Stomach (tissue), 8 donors: ENCODE measurements at regions not wholly inside any gene's neighbourhood (a gene's known extent, or its start where the extent isn't known, plus 50 kb on each side); places are given as distances from the start of the nearest gene placed in this dataset.

ENCODE experiments used
- DNase-seq, 2 donors: peaks; one replicate each; pipeline versions ENCODE4 v3.0.0 to v3.0.0-alpha.2; 2013 to 2019
- H3K27ac ChIP-seq, 5 donors: fragments of 200-600 bp in 4 of 5; sonication (generic) in 4 of 5; one replicate each; pipeline ENCODE4 v1.5.1; 2013 to 2019; ENCODE audit warnings: mild to moderate bottlenecking in 1 of 5, moderate library complexity in 1 of 5
- H3K27me3 ChIP-seq, 3 donors: fragments of 200-600 bp; sonication (generic); one replicate each; pipeline ENCODE4 v1.5.1; 2017 to 2019; ENCODE audit warnings: mixed run types in 1 of 3
- H3K36me3 ChIP-seq, 4 donors: fragments of 200-600 bp; sonication (generic); 1 replicate in 3 of 4; 2 replicates in 1 of 4; pipeline ENCODE4 v1.5.1; 2016 to 2019
- H3K4me1 ChIP-seq, 4 donors: fragments of 200-600 bp; sonication (generic); one replicate each; pipeline ENCODE4 v1.5.1; 2016 to 2019
- H3K4me3 ChIP-seq, 4 donors: fragments of 200-600 bp; sonication (generic) in 3 of 4; one replicate each; pipeline ENCODE4 v1.5.1; 2016 to 2019; ENCODE audit warnings: mild to moderate bottlenecking in 1 of 4
- H3K9me3 ChIP-seq, 4 donors: fragments of 200-600 bp; sonication (generic); one replicate each; pipeline ENCODE4 v1.5.1; 2016 to 2019
- CTCF ChIP-seq, 7 experiments: fragments of 450-650 bp in 4 of 7; fragments of 200-600 bp in 3 of 7; sonication (generic) in 3 of 7; IDR thresholded peaks; one replicate each; pipeline ENCODE4 v1.5.1; 2016 to 2019; ENCODE audit warnings: antibody characterized with exemption in 7 of 7, control low read depth in 2 of 7, mild to moderate bottlenecking in 1 of 7
- EP300 ChIP-seq: sonication (generic); formaldehyde crosslinking; IDR thresholded peaks from one replicate; pipeline ENCODE4 v1.6.1; 2017; ENCODE audit warnings: antibody characterized with exemption
- POLR2A ChIP-seq, 4 donors: fragments of 450-650 bp; IDR thresholded peaks; one replicate each; pipeline ENCODE4 v1.6.1; 2016; ENCODE audit warnings: antibody characterized with exemption in 4 of 4, control low read depth in 2 of 4, mild to moderate bottlenecking in 1 of 4, moderate library complexity in 1 of 4
- POLR2AphosphoS5 ChIP-seq, 3 donors: sonication (generic); formaldehyde crosslinking; IDR thresholded peaks; one replicate each; pipeline ENCODE4 v1.6.1; 2016; ENCODE audit warnings: antibody characterized with exemption in 3 of 3
- WGBS, 5 donors: extraction: QIAGEN DNeasy Blood & Tissue Kit in 3 of 5; methylation state at CpG; one replicate each; pipeline versions ENCODE4 v1.1.5 to v1.1.7; 2013 to 2018; 5-methylcytosine and 5-hydroxymethylcytosine counted together
- intact Hi-C: fragments of 100-400 bp; cut with DNase I; formaldehyde crosslinking; loops from one replicate; pipeline ENCODE4 v1.15.1; 2023; ENCODE audit warnings: low total_unique reads
- donor health status: healthy with polysubstance abuse.
- donor health status: Bipolar disorder and iron deficiency.
- donor health status: healthy.

- Histone ChIP-seq H3K4me3 (peak overlapping the region in 2 of 4 donors; percentile 10 to 22), H3K36me3 (no peaks in the 10 kb centered on the region), H3K4me1 (peaks cover 22 to 65% (median 38%) of the 10 kb centered on the region in 4 donors), H3K27ac (peak overlapping the region; percentile 56 to 76 (median 70)), H3K27me3 (no peaks in the 10 kb centered on the region), H3K9me3 (no peaks in the 10 kb centered on the region)
- intact Hi-C loops: no loop called here
- DNase-seq: peak; percentile 52 to 84
- whole genome bisulfite sequencing, 5 donors: 7 to 28% (median 15%) methylated on average over 8 of the region's 8 CpGs
- TF ChIP-seq POLR2A (IDR thresholded peaks at IDR 0.05): no peak
- peak in 1 of 7 experiments; percentile 17 for TF ChIP-seq CTCF (IDR thresholded peaks at IDR 0.05)
These were observed 80.6 kb downstream of the BTG1 start for GRCh38 chr12:92065018-92065499.

- peak overlapping the region in 2 of 4 donors; percentile 10 to 22 for H3K4me3 ChIP-seq
- H3K27me3 ChIP-seq: no peaks in the 10 kb centered on the region
- intact Hi-C loops: no loop called here
- H3K27ac ChIP-seq: peak overlapping the region; percentile 56 to 76 (median 70)
- peaks cover 19 to 65% (median 35%) of the 10 kb centered on the region in 4 donors for H3K4me1 ChIP-seq
- DNase-seq: peak in 1 of 2 donors; percentile 71
- no peaks in the 10 kb centered on the region for H3K9me3 ChIP-seq
- H3K36me3 ChIP-seq: no peaks in the 10 kb centered on the region
- peak in 1 of 3 donors; percentile 4 for TF ChIP-seq POLR2AphosphoS5 (IDR thresholded peaks at IDR 0.05)
- TF ChIP-seq CTCF (IDR thresholded peaks at IDR 0.05): no peak
- WGBS, 5 donors: 9 to 26% (median 14%) methylated on average over 1 of the region's 1 CpG
These were observed 81.2 kb downstream of the BTG1 start for GRCh38 chr12:92064422-92064821.

GRCh38 chr12:92063641-92064040 is 82.0 kb downstream of the BTG1 start:
- no peak for DNase-seq
- no peaks in the 10 kb centered on the region for H3K9me3 ChIP-seq
- H3K27me3 ChIP-seq: no peaks in the 10 kb centered on the region
- TF ChIP-seq POLR2AphosphoS5 (IDR thresholded peaks at IDR 0.05): peak in 1 of 3 donors; percentile 26
- no peak for TF ChIP-seq EP300
- TF ChIP-seq CTCF (IDR thresholded peaks at IDR 0.05): no peak
- intact Hi-C loops: no loop called here
- H3K27ac ChIP-seq: peak overlapping the region; percentile 45 to 76 (median 70)
- H3K36me3 ChIP-seq: no peaks in the 10 kb centered on the region
- H3K4me1 ChIP-seq: peaks cover 17 to 60% (median 31%) of the 10 kb centered on the region in 4 donors
- WGBS, 5 donors: 19 to 49% (median 23%) methylated on average over 3 of the region's 3 CpGs
- no peak overlapping the region for H3K4me3 ChIP-seq

- no peak for TF ChIP-seq CTCF (IDR thresholded peaks at IDR 0.05)
- TF ChIP-seq POLR2A (IDR thresholded peaks at IDR 0.05): no peak
- no peak for TF ChIP-seq POLR2AphosphoS5 (IDR thresholded peaks at IDR 0.05)
- no peak for TF ChIP-seq EP300
- 70 to 88% (median 84%) methylated on average over 6 of the region's 6 CpGs for WGBS, 5 donors
- Histone ChIP-seq H3K27ac (peak overlapping the region in 1 of 5 donors; percentile 70), H3K4me1 (peaks cover 17 to 57% (median 29%) of the 10 kb centered on the region in 4 donors), H3K27me3 (no peaks in the 10 kb centered on the region), H3K36me3 (no peaks in the 10 kb centered on the region), H3K4me3 (no peak overlapping the region), H3K9me3 (no peaks in the 10 kb centered on the region)
- intact Hi-C loops: no loop called here
- DNase-seq: no peak
These were observed 82.8 kb downstream of the BTG1 start for GRCh38 chr12:92062539-92063493.
